OCI-LY7 (cell line): ENCODE measurements at regions not wholly inside any gene's neighbourhood (a gene's known extent, or its start where the extent isn't known, plus 50 kb on each side); places are given as distances from the start of the nearest gene placed in this dataset.

Experiments used
- EZH2phosphoT487 ChIP-seq: fragments of 200-600 bp; sonication (generic); IDR thresholded peaks from 2 replicates; pipeline ENCODE4 v1.6.1; 2018; ENCODE audit warnings: low read depth, borderline replicate concordance, mild to moderate bottlenecking, mixed run types, antibody characterized with exemption, low read length, moderate library complexity, mixed read lengths
- TF ChIP-seq, protein P1 (sequence below): fragments of 200-600 bp; sonication (generic); conservative IDR thresholded peaks from 2 replicates; pipeline ENCODE4 v1.5.1; 2014; ENCODE audit warnings: mild to moderate bottlenecking, antibody characterized with exemption, low read length, moderate library complexity, mixed read lengths

DNA sequence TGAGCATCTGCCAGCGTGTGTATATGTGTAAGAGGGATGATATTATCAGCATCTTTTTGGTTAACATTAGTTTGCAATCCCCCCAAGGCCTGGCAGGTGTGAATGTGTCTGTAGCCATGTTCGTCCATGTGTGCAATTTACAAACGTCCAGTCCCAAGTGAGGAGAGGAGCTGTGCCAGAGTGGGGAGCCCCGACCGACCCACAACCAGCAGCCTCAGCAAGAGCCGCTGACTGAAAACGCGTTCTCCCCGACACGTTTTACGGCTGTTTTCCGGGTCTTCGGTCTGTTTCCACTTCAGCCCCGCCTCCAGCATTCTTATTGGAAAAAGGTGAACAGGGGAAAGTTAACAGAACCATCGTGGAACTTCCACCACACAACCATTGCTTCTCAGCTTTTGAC is 119.1 kb upstream of the SOX1 start:
- TF ChIP-seq, protein P1, sequence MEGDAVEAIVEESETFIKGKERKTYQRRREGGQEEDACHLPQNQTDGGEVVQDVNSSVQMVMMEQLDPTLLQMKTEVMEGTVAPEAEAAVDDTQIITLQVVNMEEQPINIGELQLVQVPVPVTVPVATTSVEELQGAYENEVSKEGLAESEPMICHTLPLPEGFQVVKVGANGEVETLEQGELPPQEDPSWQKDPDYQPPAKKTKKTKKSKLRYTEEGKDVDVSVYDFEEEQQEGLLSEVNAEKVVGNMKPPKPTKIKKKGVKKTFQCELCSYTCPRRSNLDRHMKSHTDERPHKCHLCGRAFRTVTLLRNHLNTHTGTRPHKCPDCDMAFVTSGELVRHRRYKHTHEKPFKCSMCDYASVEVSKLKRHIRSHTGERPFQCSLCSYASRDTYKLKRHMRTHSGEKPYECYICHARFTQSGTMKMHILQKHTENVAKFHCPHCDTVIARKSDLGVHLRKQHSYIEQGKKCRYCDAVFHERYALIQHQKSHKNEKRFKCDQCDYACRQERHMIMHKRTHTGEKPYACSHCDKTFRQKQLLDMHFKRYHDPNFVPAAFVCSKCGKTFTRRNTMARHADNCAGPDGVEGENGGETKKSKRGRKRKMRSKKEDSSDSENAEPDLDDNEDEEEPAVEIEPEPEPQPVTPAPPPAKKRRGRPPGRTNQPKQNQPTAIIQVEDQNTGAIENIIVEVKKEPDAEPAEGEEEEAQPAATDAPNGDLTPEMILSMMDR, result no peak
- no peak for TF ChIP-seq EZH2phosphoT487
